ENCODE measurements at regions not wholly inside any gene's neighbourhood (a gene's known extent, or its start where the extent isn't known, plus 50 kb on each side); places are given as distances from the start of the nearest gene placed in this dataset.

DNA sequence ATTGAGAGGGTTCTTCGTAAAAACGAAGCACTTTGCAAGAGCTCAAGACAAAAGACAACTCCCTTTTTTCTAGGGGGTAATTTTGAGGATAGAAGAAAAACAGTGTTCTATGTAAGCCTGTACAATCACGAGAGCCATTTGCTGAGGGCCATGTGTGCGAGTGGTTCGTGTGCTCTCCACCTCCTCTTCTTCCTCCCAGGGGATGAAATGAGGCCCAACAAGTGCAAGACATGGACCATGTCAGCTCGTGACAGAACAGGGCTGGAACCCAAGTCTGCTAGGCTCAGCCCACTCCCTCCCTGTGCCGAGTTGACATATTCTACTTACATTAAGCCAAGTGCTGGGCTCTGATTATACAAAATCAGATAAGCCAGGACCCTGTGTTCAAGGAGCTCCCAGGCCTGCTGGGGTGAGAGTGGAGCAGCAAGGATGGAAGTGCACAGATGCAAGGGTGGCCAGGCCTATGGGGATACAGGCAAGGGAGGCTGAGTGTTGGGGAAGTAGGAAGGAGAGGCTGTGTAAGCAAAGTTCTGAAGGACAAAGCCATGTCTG lies 97.9 kb upstream of the MSX2 start:
- TF ChIP-seq TAF1 (IDR thresholded peaks at IDR 0.05; ENCODE audit: low read depth, low read length) (no peak), POLR2A (IDR thresholded peaks at IDR 0.05; ENCODE audit: low read depth, low read length) (no peak), POLR2AphosphoS5 (IDR thresholded peaks at IDR 0.05; ENCODE audit: low read depth, low read length) (no peak), SPI1 (IDR thresholded peaks at IDR 0.05; ENCODE audit: low read depth, low read length) (no peak), PAX5 (IDR thresholded peaks at IDR 0.05; ENCODE audit: insufficient read depth, low read length, severe bottlenecking) (no peak), POU2F2 (IDR thresholded peaks at IDR 0.05; ENCODE audit: low read depth, low read length) (no peak)

All from GM12891 (cell line).